ENCODE measurements at regions not wholly inside any gene's neighbourhood (a gene's known extent, or its start where the extent isn't known, plus 50 kb on each side); places are given as distances from the start of the nearest gene placed in this dataset.
"Not testable (repeated sequence)": the region's sequence is repeated elsewhere in the genome, so short reads cannot be mapped to it uniquely, and the experiment has no call there.

DNA sequence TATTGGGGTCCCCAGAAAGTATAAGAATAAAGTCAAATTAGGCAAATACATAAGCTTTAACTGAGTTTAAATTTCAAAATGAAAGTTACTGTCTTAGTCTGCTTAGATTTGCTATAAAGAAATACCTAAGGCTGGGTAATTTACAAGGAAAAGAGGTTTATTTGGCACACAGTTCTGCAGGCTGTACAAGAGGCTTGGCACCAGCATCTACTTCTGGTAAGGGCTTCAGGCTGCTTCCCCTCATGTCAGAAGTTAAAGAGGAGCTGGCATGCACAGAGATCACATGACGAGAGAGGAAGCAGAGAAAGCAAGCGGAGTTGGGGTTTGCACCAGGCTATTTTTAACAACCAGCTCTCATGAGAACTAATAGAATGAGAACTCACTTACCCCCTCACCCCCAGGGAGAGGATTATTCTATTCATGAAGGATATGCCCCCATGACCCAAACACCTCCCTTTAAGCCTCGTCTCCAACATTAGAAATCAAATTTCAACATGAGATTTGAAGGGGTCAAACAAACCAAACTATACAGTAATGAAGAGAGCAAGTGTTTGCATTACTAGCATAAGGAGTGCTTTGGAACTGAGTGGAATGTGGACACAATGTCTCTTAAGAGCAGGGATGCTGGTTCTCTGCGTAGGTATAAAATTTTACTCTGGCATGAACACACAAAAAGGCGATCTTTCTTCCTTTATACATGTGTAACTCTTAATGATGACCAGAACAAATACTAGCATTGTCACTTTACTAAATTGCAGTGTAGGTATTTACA is 292.8 kb upstream of the PMFBP1 start:
- Histone ChIP-seq H3K4me3 (no peak overlapping the region), H3K27me3 (no peaks in the 10 kb centered on the region), H3K36me3 (no peaks in the 10 kb centered on the region), H3K9me3 (no peaks in the 10 kb centered on the region), H3K4me1 (no peaks in the 10 kb centered on the region), H3K27ac (no peak overlapping the region)
- TF ChIP-seq, protein P1, sequence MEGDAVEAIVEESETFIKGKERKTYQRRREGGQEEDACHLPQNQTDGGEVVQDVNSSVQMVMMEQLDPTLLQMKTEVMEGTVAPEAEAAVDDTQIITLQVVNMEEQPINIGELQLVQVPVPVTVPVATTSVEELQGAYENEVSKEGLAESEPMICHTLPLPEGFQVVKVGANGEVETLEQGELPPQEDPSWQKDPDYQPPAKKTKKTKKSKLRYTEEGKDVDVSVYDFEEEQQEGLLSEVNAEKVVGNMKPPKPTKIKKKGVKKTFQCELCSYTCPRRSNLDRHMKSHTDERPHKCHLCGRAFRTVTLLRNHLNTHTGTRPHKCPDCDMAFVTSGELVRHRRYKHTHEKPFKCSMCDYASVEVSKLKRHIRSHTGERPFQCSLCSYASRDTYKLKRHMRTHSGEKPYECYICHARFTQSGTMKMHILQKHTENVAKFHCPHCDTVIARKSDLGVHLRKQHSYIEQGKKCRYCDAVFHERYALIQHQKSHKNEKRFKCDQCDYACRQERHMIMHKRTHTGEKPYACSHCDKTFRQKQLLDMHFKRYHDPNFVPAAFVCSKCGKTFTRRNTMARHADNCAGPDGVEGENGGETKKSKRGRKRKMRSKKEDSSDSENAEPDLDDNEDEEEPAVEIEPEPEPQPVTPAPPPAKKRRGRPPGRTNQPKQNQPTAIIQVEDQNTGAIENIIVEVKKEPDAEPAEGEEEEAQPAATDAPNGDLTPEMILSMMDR (IDR thresholded peaks at IDR 0.05), result no peak
- no peak for DNase-seq
- intact Hi-C loops (cut with DNase I), result no loop called here
- peak; percentile 76 for ATAC-seq

DNA sequence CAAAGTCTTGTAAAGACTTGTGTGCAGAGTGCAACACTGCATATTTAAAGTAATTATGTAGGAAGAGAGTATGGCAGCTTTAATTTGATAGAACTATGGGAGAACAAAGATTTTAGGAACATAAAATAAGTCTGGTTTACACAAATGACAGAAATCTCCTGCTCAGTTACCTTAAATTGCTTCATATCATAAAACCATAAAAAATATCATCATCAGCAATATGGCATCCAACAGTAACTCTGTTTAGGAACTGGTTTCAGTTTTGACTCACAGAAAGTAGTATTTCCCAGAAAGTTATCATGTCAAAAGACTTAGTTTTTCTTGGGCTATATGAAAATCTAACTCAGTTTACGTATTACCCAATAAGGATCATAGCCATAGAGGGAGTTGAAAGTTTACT is 292.1 kb upstream of the PMFBP1 start:
- ATAC-seq, result no peak
- Histone ChIP-seq H3K27me3 (no peaks in the 10 kb centered on the region), H3K36me3 (no peaks in the 10 kb centered on the region), H3K4me1 (no peaks in the 10 kb centered on the region), H3K9me3 (no peaks in the 10 kb centered on the region), H3K4me3 (no peak overlapping the region), H3K27ac (no peak overlapping the region)
- intact Hi-C loops (cut with DNase I), result no loop called here
- TF ChIP-seq, protein P1 (IDR thresholded peaks at IDR 0.05), result no peak
- DNase-seq, result no peak

DNA sequence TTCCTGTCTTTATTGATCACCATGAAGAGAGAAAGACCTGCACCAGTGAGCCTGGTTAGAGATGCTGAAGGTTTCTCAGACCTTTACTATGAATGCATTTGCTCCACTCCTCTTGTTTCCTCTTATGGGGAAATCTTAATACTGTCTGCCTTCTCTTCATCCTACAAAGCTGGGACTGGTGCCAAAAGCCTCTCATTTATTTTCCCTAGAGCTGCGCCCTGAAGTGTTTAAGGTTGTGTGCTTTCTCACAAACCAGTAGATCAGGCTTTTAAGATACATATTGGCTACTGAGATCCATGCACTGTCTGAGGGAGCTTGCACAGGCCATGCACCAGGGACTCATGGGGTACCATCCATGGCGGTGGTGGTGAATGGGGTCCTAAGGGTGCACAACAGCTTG is 286.1 kb upstream of the PMFBP1 start:
- ATAC-seq (no peak), DNase-seq (no peak)
- Histone ChIP-seq H3K27ac (no peak overlapping the region), H3K9me3 (no peaks in the 10 kb centered on the region), H3K4me3 (no peak overlapping the region), H3K36me3 (no peaks in the 10 kb centered on the region), H3K4me1 (no peaks in the 10 kb centered on the region), H3K27me3 (no peaks in the 10 kb centered on the region)
- TF ChIP-seq, protein P1 (IDR thresholded peaks at IDR 0.05), result no peak
- intact Hi-C loops (cut with DNase I), result no loop called here

DNA sequence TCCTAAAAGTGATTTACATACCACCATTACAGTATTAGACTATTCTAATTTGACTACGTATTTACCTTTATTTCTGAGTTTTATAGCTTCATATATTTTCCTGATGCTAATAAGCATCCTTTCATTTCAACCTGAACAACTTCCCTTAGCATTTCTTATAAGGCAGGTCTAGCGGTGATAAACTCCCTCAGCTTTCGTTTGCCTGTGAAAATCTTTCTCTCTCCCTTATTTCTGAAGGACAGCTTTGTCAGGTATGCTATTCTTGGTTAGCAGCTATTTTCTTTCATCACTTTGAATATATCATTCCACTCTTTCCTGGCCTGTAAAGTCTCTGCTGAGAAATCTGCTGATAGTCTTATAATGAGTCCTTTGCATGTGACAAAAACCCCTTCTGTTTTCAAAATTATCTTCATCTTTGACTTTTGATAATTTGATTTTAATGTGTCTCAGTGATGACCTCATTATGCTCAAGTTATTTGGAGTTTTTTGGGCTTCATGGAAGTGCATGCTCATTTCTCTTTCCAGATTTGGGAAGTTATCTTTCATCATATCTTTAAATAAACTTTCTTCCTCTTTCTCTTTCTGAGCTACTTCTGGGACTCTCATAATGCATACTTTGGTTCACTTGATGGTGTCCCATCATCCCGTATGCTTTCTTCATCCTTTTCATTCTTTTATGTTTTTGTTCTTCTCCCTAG is 285.4 kb upstream of the PMFBP1 start:
- ATAC-seq (no peak), DNase-seq (no peak)
- Histone ChIP-seq H3K27me3 (no peaks in the 10 kb centered on the region), H3K4me3 (no peak overlapping the region), H3K36me3 (no peaks in the 10 kb centered on the region), H3K27ac (no peak overlapping the region), H3K4me1 (no peaks in the 10 kb centered on the region), H3K9me3 (no peaks in the 10 kb centered on the region)
- intact Hi-C loops (cut with DNase I), result no loop called here
- TF ChIP-seq, protein P1 (IDR thresholded peaks at IDR 0.05), result no peak

DNA sequence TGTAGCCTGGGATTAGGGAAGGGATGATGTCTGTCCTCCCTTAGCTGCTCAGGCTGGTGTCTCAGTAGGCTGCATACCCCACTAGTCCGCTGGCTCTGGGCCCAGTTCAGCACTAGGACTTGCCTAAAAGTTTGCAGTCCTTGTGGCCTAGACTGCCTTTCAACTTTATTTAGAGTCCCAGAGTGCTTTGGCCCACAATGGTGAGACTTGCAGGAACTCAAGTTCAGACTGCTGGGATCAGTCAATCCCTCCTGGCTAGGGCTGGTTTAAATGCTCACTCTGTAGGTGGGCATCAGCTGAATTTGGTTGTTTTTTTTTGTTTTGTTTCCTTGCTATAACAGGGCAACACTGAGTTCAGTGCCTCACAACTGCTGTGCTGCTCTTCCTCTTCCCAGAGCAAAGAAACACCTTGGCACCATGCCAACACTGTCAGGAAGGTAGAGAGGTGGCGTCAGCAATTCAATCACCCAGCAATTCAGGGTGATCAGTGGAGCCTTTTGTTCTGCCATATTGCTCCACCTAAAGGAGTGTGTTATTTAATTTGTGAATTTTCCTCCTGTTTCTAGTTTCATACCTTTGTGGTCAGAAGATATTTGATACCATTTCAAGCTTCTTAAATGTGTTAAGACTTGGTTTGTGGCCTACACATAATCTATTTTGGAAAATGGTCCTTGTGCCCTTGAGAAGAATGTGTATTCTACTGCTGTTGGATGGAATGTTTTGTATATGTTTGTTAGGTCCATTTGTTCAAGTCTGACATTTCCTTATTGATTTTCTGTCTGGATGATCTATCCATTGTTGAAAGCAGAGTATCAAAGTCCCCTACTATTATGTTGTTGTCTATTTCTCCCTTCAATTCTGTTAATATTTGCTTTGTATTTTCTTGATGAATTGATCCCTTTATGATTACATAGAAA is 284.0 kb upstream of the PMFBP1 start:
- no peak for ATAC-seq
- no peaks in the 10 kb centered on the region for H3K9me3 ChIP-seq
- H3K4me1 ChIP-seq, result no peaks in the 10 kb centered on the region
- DNase-seq, result no peak
- H3K36me3 ChIP-seq, result no peaks in the 10 kb centered on the region
- no peak overlapping the region for H3K27ac ChIP-seq
- H3K4me3 ChIP-seq, result no peak overlapping the region
- intact Hi-C loops (cut with DNase I), result no loop called here
- TF ChIP-seq, protein P1 (IDR thresholded peaks at IDR 0.05), result no peak
- H3K27me3 ChIP-seq, result no peaks in the 10 kb centered on the region

DNA sequence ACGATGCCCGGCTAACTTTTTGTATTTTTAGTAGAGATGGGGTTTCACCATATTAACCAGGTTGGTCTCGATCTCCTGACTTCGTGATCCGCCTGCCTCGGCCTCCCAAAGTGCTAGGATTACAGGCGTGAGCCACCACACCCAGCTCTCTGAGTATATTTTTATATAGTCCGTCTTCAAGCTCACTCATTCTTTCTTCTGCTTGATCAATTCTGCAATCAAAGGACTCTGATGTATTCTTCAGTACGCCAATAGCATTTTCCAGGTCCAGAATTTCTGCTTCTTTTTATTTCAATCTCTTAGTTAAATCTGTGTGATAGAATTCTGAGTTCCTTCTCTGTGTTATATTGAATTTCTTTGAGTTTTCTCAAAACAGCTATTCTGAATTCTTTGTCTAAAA is 281.9 kb upstream of the PMFBP1 start:
- ATAC-seq; DNase-seq; H3K9me3 ChIP-seq; H3K4me1 ChIP-seq; H3K27ac ChIP-seq; intact Hi-C loops (cut with DNase I); H3K27me3 ChIP-seq; H3K36me3 ChIP-seq; H3K4me3 ChIP-seq: not testable (repeated sequence)
